ENCODE measurements at regions not wholly inside any gene's neighbourhood (a gene's known extent, or its start where the extent isn't known, plus 50 kb on each side); places are given as distances from the start of the nearest gene placed in this dataset.

- H3K9ac ChIP-seq (ENCODE audit: insufficient read depth in 1 of 2, low read depth in 2 of 2, low read length in 2 of 2), result no peak overlapping the region
- no peak overlapping the region for H3K4me2 ChIP-seq (ENCODE audit: insufficient read depth, low read length)
- no peaks in the 10 kb centered on the region for H3K27me3 ChIP-seq (ENCODE audit: control insufficient read depth in 2 of 2, insufficient read depth in 2 of 2, low read length in 2 of 2)
- BruUV-seq (replicated peaks), result no TSS peak
- H2AFZ ChIP-seq (ENCODE audit: low read depth, low read length), result no peak overlapping the region
- intact Hi-C loops (cut with micrococcal nuclease), result no loop called here
- FAIRE-seq (no peak), DNase-seq (ENCODE audit: extremely low read depth in 1 of 4, low spot score in 3 of 4) (no peak), ATAC-seq (no peak)
- H3K79me2 ChIP-seq (ENCODE audit: control insufficient read depth, insufficient read depth, low read length), result no peaks in the 10 kb centered on the region
- H3K4me1 ChIP-seq (replicated peaks in 1 of 2; ENCODE audit: control insufficient read depth in 2 of 2, insufficient read depth in 2 of 2, low read length in 2 of 2), result no peaks in the 10 kb centered on the region
- H3K9me3 ChIP-seq (replicated peaks; ENCODE audit: control insufficient read depth, insufficient read depth, low read depth, low read length), result 0 out of 2 replicates have a peak, but pooled peaks cover 2% of the 10 kb centered on the region
- no peaks in the 10 kb centered on the region for H3K36me3 ChIP-seq (ENCODE audit: control insufficient read depth, insufficient read depth, low read length)
- H4K20me1 ChIP-seq (replicated peaks; ENCODE audit: control insufficient read depth, insufficient read depth, low read length), result no peaks in the 10 kb centered on the region
- H3K9me1 ChIP-seq (ENCODE audit: control insufficient read depth, insufficient read depth, low read length), result no peaks in the 10 kb centered on the region
- CTCF ChIA-PET (ENCODE audit: low intra/inter-chr PET ratio), result no interaction called here
- no peak overlapping the region for H3K4me3 ChIP-seq
- no peak overlapping the region for H3K27ac ChIP-seq (ENCODE audit: extremely low read depth, low read depth, low read length)
- POLR2A ChIA-PET, result no interaction called here
- in situ Hi-C loops (cut with MboI), result no loop called here
- 0% methylated on average over 9 of the region's 9 CpGs for WGBS (ENCODE audit: insufficient coverage, low coverage, missing lambda C conversion rate)
- TF ChIP-seq SIX5 (IDR thresholded peaks at IDR 0.05; ENCODE audit: borderline replicate concordance in 1 of 2, insufficient read depth in 1 of 2, low read depth in 1 of 2, low read length in 2 of 2) (no peak), ZBTB40 (IDR thresholded peaks at IDR 0.05) (no peak), ZBTB40 (CRISPR knock-in tag; IDR thresholded peaks at IDR 0.05) (no peak), TCF7L2 (IDR thresholded peaks at IDR 0.05; ENCODE audit: low read depth, low read length) (no peak), MTA1 (IDR thresholded peaks at IDR 0.05; ENCODE audit: borderline replicate concordance) (no peak), SIN3A (IDR thresholded peaks at IDR 0.05; ENCODE audit: borderline replicate concordance in 2 of 2, control insufficient read depth in 1 of 2, low read depth in 2 of 2, low read length in 2 of 2) (no peak), ZNF277 (CRISPR knock-in tag; IDR thresholded peaks at IDR 0.05; ENCODE audit: borderline replicate concordance) (no peak), JUND (IDR thresholded peaks at IDR 0.05; ENCODE audit: borderline replicate concordance, low read depth, low read length) (no peak), JUND (tag; IDR thresholded peaks at IDR 0.05; ENCODE audit: borderline replicate concordance, low read depth, low read length) (no peak), MEF2D (tag; conservative IDR thresholded peaks at IDR 0.05; ENCODE audit: low read depth) (no peak), KDM5B (IDR thresholded peaks at IDR 0.05; ENCODE audit: insufficient replicate concordance, low read depth, low read length) (no peak), SRSF9 (IDR thresholded peaks at IDR 0.05; ENCODE audit: borderline replicate concordance, low read depth, low read length) (no peak), PTTG1 (tag; IDR thresholded peaks at IDR 0.05; ENCODE audit: low read depth) (no peak)
Observed at GRCh38 chr7:64114791-64115190, 69.6 kb downstream of the ZNF727 start.
